ENCODE measurements at regions not wholly inside any gene's neighbourhood (a gene's known extent, or its start where the extent isn't known, plus 50 kb on each side); places are given as distances from the start of the nearest gene placed in this dataset.

GRCh38 chr5:121313886-121314285, 537.8 kb upstream of the FTMT start:
- TF ChIP-seq, protein P1, sequence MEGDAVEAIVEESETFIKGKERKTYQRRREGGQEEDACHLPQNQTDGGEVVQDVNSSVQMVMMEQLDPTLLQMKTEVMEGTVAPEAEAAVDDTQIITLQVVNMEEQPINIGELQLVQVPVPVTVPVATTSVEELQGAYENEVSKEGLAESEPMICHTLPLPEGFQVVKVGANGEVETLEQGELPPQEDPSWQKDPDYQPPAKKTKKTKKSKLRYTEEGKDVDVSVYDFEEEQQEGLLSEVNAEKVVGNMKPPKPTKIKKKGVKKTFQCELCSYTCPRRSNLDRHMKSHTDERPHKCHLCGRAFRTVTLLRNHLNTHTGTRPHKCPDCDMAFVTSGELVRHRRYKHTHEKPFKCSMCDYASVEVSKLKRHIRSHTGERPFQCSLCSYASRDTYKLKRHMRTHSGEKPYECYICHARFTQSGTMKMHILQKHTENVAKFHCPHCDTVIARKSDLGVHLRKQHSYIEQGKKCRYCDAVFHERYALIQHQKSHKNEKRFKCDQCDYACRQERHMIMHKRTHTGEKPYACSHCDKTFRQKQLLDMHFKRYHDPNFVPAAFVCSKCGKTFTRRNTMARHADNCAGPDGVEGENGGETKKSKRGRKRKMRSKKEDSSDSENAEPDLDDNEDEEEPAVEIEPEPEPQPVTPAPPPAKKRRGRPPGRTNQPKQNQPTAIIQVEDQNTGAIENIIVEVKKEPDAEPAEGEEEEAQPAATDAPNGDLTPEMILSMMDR (IDR thresholded peaks at IDR 0.05; ENCODE audit: insufficient read depth, low read length, poor library complexity, severe bottlenecking) = no peak
- no peak for TF ChIP-seq EZH2phosphoT487 (conservative IDR thresholded peaks at IDR 0.05; ENCODE audit: low read length)

Data from SU-DHL-6 (cell line).